OCI-LY1 (cell line): ENCODE measurements at regions not wholly inside any gene's neighbourhood (a gene's known extent, or its start where the extent isn't known, plus 50 kb on each side); places are given as distances from the start of the nearest gene placed in this dataset.

Source experiments
- H2AFZ ChIP-seq: fragments of 200-600 bp; sonication (generic), shearing (Covaris generic); 2 replicates; pipeline ENCODE4 v1.6.0; 2014; ENCODE audit warnings: antibody characterized with exemption, mild to moderate bottlenecking, low read length
- H3F3A ChIP-seq: fragments of 200-600 bp; sonication (generic), shearing (Covaris generic); 2 replicates; pipeline ENCODE4 v1.6.0; 2014; ENCODE audit warnings: mild to moderate bottlenecking, antibody characterized with exemption, low read length, moderate library complexity; ENCODE audit not compliant: insufficient read depth
- H3K27ac ChIP-seq: fragments of 200-600 bp; sonication (generic); 2 replicates; pipeline ENCODE4 v1.5.1; 2014; ENCODE audit warnings: low read length, mixed run types, mild to moderate bottlenecking, low read depth; ENCODE audit not compliant: poor library complexity, severe bottlenecking
- H3K27me3 ChIP-seq: fragments of 200-600 bp; sonication (generic); 2 replicates; pipeline ENCODE4 v1.6.0; 2014; ENCODE audit warnings: antibody characterized with exemption, mild to moderate bottlenecking, low read length, moderate library complexity; ENCODE audit not compliant: insufficient read depth
- H3K36me3 ChIP-seq: fragments of 200-600 bp; sonication (generic); 2 replicates; pipeline ENCODE4 v1.6.1; 2014; ENCODE audit warnings: mild to moderate bottlenecking, antibody characterized with exemption, low read length, moderate library complexity, mixed read lengths; ENCODE audit not compliant: insufficient read depth
- H3K4me1 ChIP-seq: fragments of 200-600 bp; sonication (generic); 2 replicates; pipeline ENCODE4 v1.5.1; 2014; ENCODE audit warnings: mild to moderate bottlenecking, low read length, moderate library complexity; ENCODE audit not compliant: insufficient read depth, severe bottlenecking
- H3K4me2 ChIP-seq: fragments of 200-600 bp; sonication (generic), shearing (Covaris generic); 2 replicates; pipeline ENCODE4 v1.6.1; 2014; ENCODE audit warnings: low read length
- H3K4me3 ChIP-seq: fragments of 200-600 bp; sonication (generic); 2 replicates; pipeline ENCODE4 v1.5.1; 2014; ENCODE audit warnings: low read length, low read depth, mild to moderate bottlenecking, mixed read lengths; ENCODE audit not compliant: poor library complexity, severe bottlenecking
- H3K79me2 ChIP-seq: fragments of 200-600 bp; shearing (Covaris generic); 2 replicates; pipeline ENCODE4 v1.6.1; 2016; ENCODE audit warnings: mixed run types, low read length, mixed read lengths; ENCODE audit not compliant: insufficient read depth
- H3K9ac ChIP-seq: fragments of 200-600 bp; sonication (generic), shearing (Covaris generic); 2 replicates; pipeline ENCODE4 v1.6.1; 2014; ENCODE audit warnings: mild to moderate bottlenecking, low read length, mixed read lengths
- H3K9me2 ChIP-seq: fragments of 200-600 bp; sonication (generic), shearing (Covaris generic); 2 replicates; pipeline ENCODE4 v1.6.1; 2014; ENCODE audit warnings: low read depth, mild to moderate bottlenecking, low read length, mixed read lengths
- H3K9me3 ChIP-seq: fragments of 200-600 bp; shearing (Covaris generic); 2 replicates; pipeline ENCODE4 v1.6.1; 2014; ENCODE audit warnings: low read length, mixed read lengths
- H4K20me1 ChIP-seq: fragments of 200-600 bp; sonication (generic), shearing (Covaris generic); 2 replicates; pipeline ENCODE4 v1.6.0; 2016; ENCODE audit warnings: mild to moderate bottlenecking, low read length; ENCODE audit not compliant: insufficient read depth
- EZH2 ChIP-seq: fragments of 200-600 bp; sonication (generic), shearing (Covaris generic); IDR thresholded peaks from 2 replicates; pipeline ENCODE4 v1.8.0; 2017; ENCODE audit warnings: borderline replicate concordance, mixed run types, mild to moderate bottlenecking, antibody characterized with exemption, low read length, moderate library complexity, mixed read lengths
- TF ChIP-seq, protein P1 (sequence below): fragments of 200-600 bp; sonication (generic), shearing (Covaris generic); IDR thresholded peaks from 2 replicates; pipeline ENCODE4 v1.5.1; 2017; ENCODE audit warnings: mild to moderate bottlenecking, antibody characterized with exemption, low read length, moderate library complexity, mixed read lengths

DNA sequence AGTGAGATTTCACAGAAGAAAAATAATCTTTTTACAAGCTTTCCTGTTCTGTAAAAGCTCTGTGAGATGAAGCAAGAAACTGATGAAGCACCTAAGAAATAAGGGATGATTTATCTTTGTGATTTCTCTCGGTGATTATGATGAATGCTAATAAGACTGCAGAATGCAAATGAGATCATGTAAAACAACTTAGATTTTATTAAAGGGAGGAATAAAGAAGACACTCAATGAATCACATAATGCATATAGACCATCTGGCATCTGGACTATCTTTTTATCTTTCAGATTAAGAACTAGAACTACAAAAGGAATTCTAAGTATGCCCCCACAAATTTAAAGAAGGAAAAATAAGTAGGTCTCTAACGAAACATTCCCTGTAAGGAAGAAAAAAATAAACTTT is 361.5 kb upstream of the OPRM1 start:
- H3K4me1 ChIP-seq: no peaks in the 10 kb centered on the region
- TF ChIP-seq, protein P1, sequence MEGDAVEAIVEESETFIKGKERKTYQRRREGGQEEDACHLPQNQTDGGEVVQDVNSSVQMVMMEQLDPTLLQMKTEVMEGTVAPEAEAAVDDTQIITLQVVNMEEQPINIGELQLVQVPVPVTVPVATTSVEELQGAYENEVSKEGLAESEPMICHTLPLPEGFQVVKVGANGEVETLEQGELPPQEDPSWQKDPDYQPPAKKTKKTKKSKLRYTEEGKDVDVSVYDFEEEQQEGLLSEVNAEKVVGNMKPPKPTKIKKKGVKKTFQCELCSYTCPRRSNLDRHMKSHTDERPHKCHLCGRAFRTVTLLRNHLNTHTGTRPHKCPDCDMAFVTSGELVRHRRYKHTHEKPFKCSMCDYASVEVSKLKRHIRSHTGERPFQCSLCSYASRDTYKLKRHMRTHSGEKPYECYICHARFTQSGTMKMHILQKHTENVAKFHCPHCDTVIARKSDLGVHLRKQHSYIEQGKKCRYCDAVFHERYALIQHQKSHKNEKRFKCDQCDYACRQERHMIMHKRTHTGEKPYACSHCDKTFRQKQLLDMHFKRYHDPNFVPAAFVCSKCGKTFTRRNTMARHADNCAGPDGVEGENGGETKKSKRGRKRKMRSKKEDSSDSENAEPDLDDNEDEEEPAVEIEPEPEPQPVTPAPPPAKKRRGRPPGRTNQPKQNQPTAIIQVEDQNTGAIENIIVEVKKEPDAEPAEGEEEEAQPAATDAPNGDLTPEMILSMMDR: no peak
- no peak for TF ChIP-seq EZH2
- H3K4me3 ChIP-seq: no peak overlapping the region
- H3K79me2 ChIP-seq: no peaks in the 10 kb centered on the region
- H4K20me1 ChIP-seq: no peaks in the 10 kb centered on the region
- H3K27me3 ChIP-seq: no peaks in the 10 kb centered on the region
- H3K9me2 ChIP-seq: no peaks in the 10 kb centered on the region
- H2AFZ ChIP-seq: no peak overlapping the region
- no peak overlapping the region for H3K9ac ChIP-seq
- no peaks in the 10 kb centered on the region for H3K9me3 ChIP-seq
- H3K36me3 ChIP-seq: no peaks in the 10 kb centered on the region
- H3K27ac ChIP-seq: no peak overlapping the region
- H3K4me2 ChIP-seq: no peak overlapping the region
- no peaks in the 10 kb centered on the region for H3F3A ChIP-seq

- Histone ChIP-seq H3K79me2 (no peaks in the 10 kb centered on the region), H3K4me1 (no peaks in the 10 kb centered on the region), H3K9ac (no peak overlapping the region), H3K27ac (no peak overlapping the region), H2AFZ (no peak overlapping the region), H3K4me3 (no peak overlapping the region), H3K36me3 (no peaks in the 10 kb centered on the region), H3K9me2 (no peaks in the 10 kb centered on the region), H3K4me2 (no peak overlapping the region), H3K9me3 (no peaks in the 10 kb centered on the region), H3F3A (no peaks in the 10 kb centered on the region), H3K27me3 (no peaks in the 10 kb centered on the region), H4K20me1 (no peaks in the 10 kb centered on the region)
- no peak for TF ChIP-seq EZH2
- TF ChIP-seq, protein P1: no peak
Measured at GRCh38 chr6:153673750-153674149, 365.3 kb upstream of the OPRM1 start.

DNA sequence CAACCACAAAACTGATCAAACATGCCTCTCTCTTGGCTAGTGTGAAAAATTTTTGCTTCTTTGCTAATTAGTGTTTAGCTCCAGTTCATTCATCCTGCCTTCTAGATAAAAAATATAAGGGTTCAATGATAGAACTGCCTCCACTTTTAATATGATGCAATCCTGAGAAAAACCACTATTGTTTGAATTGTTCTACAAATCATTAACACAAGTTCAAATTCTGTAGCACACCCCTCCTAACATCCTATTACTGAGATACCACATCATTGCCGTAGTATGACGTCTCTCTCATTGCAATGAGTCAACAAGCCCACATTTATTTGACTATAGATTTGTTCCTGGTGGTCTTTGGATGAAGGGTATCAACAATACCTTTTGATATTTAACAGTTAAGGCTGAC is 365.8 kb upstream of the OPRM1 start:
- TF ChIP-seq, protein P1: no peak
- no peak for TF ChIP-seq EZH2
- H4K20me1 ChIP-seq: no peaks in the 10 kb centered on the region

More for the DNA sequence above, 365.8 kb upstream of the OPRM1 start:
- no peak overlapping the region for H3K4me3 ChIP-seq
- no peaks in the 10 kb centered on the region for H3K79me2 ChIP-seq
- H3K4me1 ChIP-seq: no peaks in the 10 kb centered on the region
- no peaks in the 10 kb centered on the region for H3K9me3 ChIP-seq
- H3F3A ChIP-seq: no peaks in the 10 kb centered on the region
- no peak overlapping the region for H3K4me2 ChIP-seq
- H3K27me3 ChIP-seq: no peaks in the 10 kb centered on the region
- H3K9ac ChIP-seq: no peak overlapping the region
- no peaks in the 10 kb centered on the region for H3K36me3 ChIP-seq
- no peak overlapping the region for H3K27ac ChIP-seq
- no peaks in the 10 kb centered on the region for H3K9me2 ChIP-seq
- no peak overlapping the region for H2AFZ ChIP-seq
